ENCODE measurements at regions not wholly inside any gene's neighbourhood (a gene's known extent, or its start where the extent isn't known, plus 50 kb on each side); places are given as distances from the start of the nearest gene placed in this dataset.

GRCh38 chr4:15370296-15370695 lies 57.5 kb upstream of the C1QTNF7 start:
- peaks cover 0 to 2% (median 0%) of the 10 kb centered on the region in 4 donors for H3K9me3 ChIP-seq (ENCODE audit: control insufficient read depth in 4 of 4, insufficient read depth in 3 of 4, low read length in 3 of 4)
- no peak overlapping the region for H3K9ac ChIP-seq (ENCODE audit: insufficient read depth in 1 of 2, low read length in 2 of 2)
- ATAC-seq (ENCODE audit: insufficient read depth, low FRiP score) (no peak), DNase-seq (peak in 1 of 3 donors; percentile 16)
- no peak overlapping the region for H3K27ac ChIP-seq (ENCODE audit: low read depth in 1 of 2, low read length in 1 of 2)
- H3K36me3 ChIP-seq (ENCODE audit: control insufficient read depth in 4 of 4, insufficient read depth in 4 of 4, low read length in 4 of 4): no peaks in the 10 kb centered on the region
- no peak overlapping the region for H3K4me3 ChIP-seq
- H3K4me1 ChIP-seq (ENCODE audit: control insufficient read depth in 5 of 5, insufficient read depth in 5 of 5, low read length in 5 of 5): peaks cover 0 to 23% (median 4%) of the 10 kb centered on the region in 5 donors
- no peaks in the 10 kb centered on the region for H3K27me3 ChIP-seq (ENCODE audit: control insufficient read depth in 3 of 3, insufficient read depth in 3 of 3, low read length in 2 of 3)
- no peak for TF ChIP-seq CTCF (IDR thresholded peaks at IDR 0.05; ENCODE audit: control extremely low read depth, extremely low read depth)

GRCh38 chr4:15373363-15373762 lies 54.5 kb upstream of the C1QTNF7 start:
- no peak for TF ChIP-seq CTCF (IDR thresholded peaks at IDR 0.05; ENCODE audit: control extremely low read depth, extremely low read depth)
- no peak overlapping the region for H3K4me3 ChIP-seq
- DNase-seq (no peak), ATAC-seq (ENCODE audit: insufficient read depth, low FRiP score) (no peak)
- WGBS, 2 donors: 83 to 94% methylated on average over 3 of the region's 3 CpGs
- H3K9me3 ChIP-seq (ENCODE audit: control insufficient read depth in 4 of 4, insufficient read depth in 3 of 4, low read length in 3 of 4): peaks cover 0 to 2% (median 0%) of the 10 kb centered on the region in 4 donors
- no peak overlapping the region for H3K9ac ChIP-seq (ENCODE audit: insufficient read depth in 1 of 2, low read length in 2 of 2)
- no peaks in the 10 kb centered on the region for H3K27me3 ChIP-seq (ENCODE audit: control insufficient read depth in 3 of 3, insufficient read depth in 3 of 3, low read length in 2 of 3)
- H3K27ac ChIP-seq (ENCODE audit: low read depth in 1 of 2, low read length in 1 of 2): no peak overlapping the region
- H3K4me1 ChIP-seq (ENCODE audit: control insufficient read depth in 5 of 5, insufficient read depth in 5 of 5, low read length in 5 of 5): peaks cover 0 to 33% (median 6%) of the 10 kb centered on the region in 5 donors
- no peaks in the 10 kb centered on the region for H3K36me3 ChIP-seq (ENCODE audit: control insufficient read depth in 4 of 4, insufficient read depth in 4 of 4, low read length in 4 of 4)

- Histone ChIP-seq H3K36me3 (ENCODE audit: control insufficient read depth in 4 of 4, insufficient read depth in 4 of 4, low read length in 4 of 4) (no peaks in the 10 kb centered on the region), H3K9me3 (ENCODE audit: control insufficient read depth in 4 of 4, insufficient read depth in 3 of 4, low read length in 3 of 4) (peaks cover 0 to 2% (median 0%) of the 10 kb centered on the region in 4 donors), H3K4me1 (ENCODE audit: control insufficient read depth in 5 of 5, insufficient read depth in 5 of 5, low read length in 5 of 5) (peaks cover 0 to 38% (median 6%) of the 10 kb centered on the region in 5 donors), H3K27ac (ENCODE audit: low read depth in 1 of 2, low read length in 1 of 2) (peak overlapping the region; percentile 67 to 79), H3K4me3 (no peak overlapping the region), H3K9ac (ENCODE audit: insufficient read depth in 1 of 2, low read length in 2 of 2) (peak overlapping the region; percentile 41 to 97), H3K27me3 (ENCODE audit: control insufficient read depth in 3 of 3, insufficient read depth in 3 of 3, low read length in 2 of 3) (no peaks in the 10 kb centered on the region)
- 70 to 82% methylated on average over 8 of the region's 8 CpGs for WGBS, 2 donors
- peak; percentile 42 to 91 (median 89) for DNase-seq
- ATAC-seq (ENCODE audit: insufficient read depth, low FRiP score): no peak
- no peak for TF ChIP-seq CTCF (IDR thresholded peaks at IDR 0.05; ENCODE audit: control extremely low read depth, extremely low read depth)
Measured at GRCh38 chr4:15374656-15375055, 53.2 kb upstream of the C1QTNF7 start.

GRCh38 chr4:15375667-15376066 lies 52.2 kb upstream of the C1QTNF7 start:
- no peaks in the 10 kb centered on the region for H3K27me3 ChIP-seq (ENCODE audit: control insufficient read depth in 3 of 3, insufficient read depth in 3 of 3, low read length in 2 of 3)
- H3K4me1 ChIP-seq (ENCODE audit: control insufficient read depth in 5 of 5, insufficient read depth in 5 of 5, low read length in 5 of 5): peaks cover 0 to 38% (median 6%) of the 10 kb centered on the region in 5 donors
- H3K9ac ChIP-seq (ENCODE audit: insufficient read depth in 1 of 2, low read length in 2 of 2): peak overlapping the region in 1 of 2 donors; percentile 97
- peaks cover 0 to 2% (median 0%) of the 10 kb centered on the region in 4 donors for H3K9me3 ChIP-seq (ENCODE audit: control insufficient read depth in 4 of 4, insufficient read depth in 3 of 4, low read length in 3 of 4)
- TF ChIP-seq CTCF (IDR thresholded peaks at IDR 0.05; ENCODE audit: control extremely low read depth, extremely low read depth): no peak
- H3K4me3 ChIP-seq: no peak overlapping the region
- H3K36me3 ChIP-seq (ENCODE audit: control insufficient read depth in 4 of 4, insufficient read depth in 4 of 4, low read length in 4 of 4): peaks cover 0 to 2% (median 0%) of the 10 kb centered on the region in 4 donors
- peak overlapping the region in 1 of 2 donors; percentile 18 for H3K27ac ChIP-seq (ENCODE audit: low read depth in 1 of 2, low read length in 1 of 2)
- ATAC-seq (ENCODE audit: insufficient read depth, low FRiP score): no peak
- DNase-seq: peak in 2 of 3 donors; percentile 67 to 73
- 26 to 34% methylated on average over 3 of the region's 3 CpGs for WGBS, 2 donors

Data from lung (tissue), 11 donors.